HG02884 (cell line): ENCODE measurements at regions not wholly inside any gene's neighbourhood (a gene's known extent, or its start where the extent isn't known, plus 50 kb on each side); places are given as distances from the start of the nearest gene placed in this dataset.

ENCODE experiments used
- ATAC-seq: cut with Tn5 transposase; IDR thresholded peaks from one replicate; pipeline ENCODE4 v1.9.1; 2021; ENCODE audit warnings: mild to moderate bottlenecking, moderate library complexity; ENCODE audit not compliant: unreplicated experiment

- no peak for ATAC-seq
Measured at GRCh38 chr3:164608554-164609276, 469.6 kb downstream of the SI start.

GRCh38 chr3:164604687-164605086 lies 473.6 kb downstream of the SI start:
- ATAC-seq = no peak

GRCh38 chr3:164577667-164578210 lies 500.6 kb downstream of the SI start:
- ATAC-seq = no peak

GRCh38 chr3:164572436-164572835 lies 505.9 kb downstream of the SI start:
- no peak for ATAC-seq

- ATAC-seq = no peak
Measured at GRCh38 chr3:164550857-164551256, 527.4 kb downstream of the SI start.

GRCh38 chr3:164539215-164539614 lies 539.1 kb downstream of the SI start:
- ATAC-seq = no peak

- ATAC-seq = no peak
Measured at GRCh38 chr3:164537485-164537884, 540.8 kb downstream of the SI start.

GRCh38 chr3:164533275-164533674 lies 545.0 kb downstream of the SI start:
- no peak for ATAC-seq

GRCh38 chr3:164526250-164526649 lies 552.0 kb downstream of the SI start:
- no peak for ATAC-seq

GRCh38 chr3:164524201-164524600 lies 554.1 kb downstream of the SI start:
- ATAC-seq = no peak

GRCh38 chr3:164522073-164522763 lies 556.1 kb downstream of the SI start:
- ATAC-seq = no peak

GRCh38 chr3:164521644-164522043 lies 556.7 kb downstream of the SI start:
- ATAC-seq = no peak

- ATAC-seq = no peak
Measured at GRCh38 chr3:164521139-164521538, 557.2 kb downstream of the SI start.

GRCh38 chr3:164515256-164515655 lies 563.0 kb downstream of the SI start:
- no peak for ATAC-seq

- no peak for ATAC-seq
Measured at GRCh38 chr3:164514576-164514975, 563.7 kb downstream of the SI start.

GRCh38 chr3:164507886-164508285 lies 570.4 kb downstream of the SI start:
- ATAC-seq = no peak

- no peak for ATAC-seq
Measured at GRCh38 chr3:164498917-164499316, 579.4 kb downstream of the SI start.

- ATAC-seq = no peak
Measured at GRCh38 chr3:164488893-164489292, 589.4 kb downstream of the SI start.

- ATAC-seq = no peak
Measured at GRCh38 chr3:164486150-164486549, 592.1 kb downstream of the SI start.

- no peak for ATAC-seq
Measured at GRCh38 chr3:164479978-164480377, 598.3 kb downstream of the SI start.

- ATAC-seq = no peak
Measured at GRCh38 chr3:164479406-164479805, 598.9 kb downstream of the SI start.

- ATAC-seq = no peak
Measured at GRCh38 chr3:164478323-164478722, 600.0 kb downstream of the SI start.
